GM19395 (cell line): ENCODE measurements at regions not wholly inside any gene's neighbourhood (a gene's known extent, or its start where the extent isn't known, plus 50 kb on each side); places are given as distances from the start of the nearest gene placed in this dataset.
"Not testable (repeated sequence)": the region's sequence is repeated elsewhere in the genome, so short reads cannot be mapped to it uniquely, and the experiment has no call there.

Experiments used
- ATAC-seq: cut with Tn5 transposase; IDR thresholded peaks from one replicate; pipeline ENCODE4 v1.9.1; 2021; ENCODE audit warnings: mild to moderate bottlenecking, moderate library complexity; ENCODE audit not compliant: unreplicated experiment

DNA sequence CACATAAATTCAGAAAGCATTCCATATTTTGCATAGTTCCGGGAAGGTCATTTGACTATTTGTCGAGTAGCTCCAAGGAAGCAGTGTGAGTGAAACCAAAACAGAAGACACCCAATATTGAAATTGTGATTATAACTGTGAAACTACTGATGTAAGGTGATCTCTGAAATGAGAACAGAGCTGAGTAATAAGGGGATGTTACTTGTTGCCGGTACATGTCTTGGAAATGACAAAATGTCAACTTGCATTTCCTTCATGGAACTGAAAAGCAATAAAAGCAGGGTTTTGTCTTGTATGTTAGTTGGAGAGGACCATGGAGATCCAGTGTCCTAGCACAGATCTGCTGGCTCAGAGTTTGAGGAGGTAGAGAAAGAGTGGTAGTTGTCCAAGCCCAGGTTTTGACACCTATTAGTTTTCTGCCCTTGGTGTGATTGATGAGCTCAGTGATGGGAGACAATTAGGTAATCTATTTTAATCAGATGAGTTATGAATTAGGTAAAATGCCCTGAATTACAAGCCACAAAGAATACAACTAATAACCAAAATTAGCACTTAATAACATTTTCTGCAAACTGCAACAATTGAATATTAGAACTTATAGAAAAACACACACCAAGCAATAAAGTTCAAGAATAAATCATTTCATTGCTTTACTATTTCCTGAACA is 58.7 kb upstream of the ZNF519 start:
- peak; percentile 99 for ATAC-seq

DNA sequence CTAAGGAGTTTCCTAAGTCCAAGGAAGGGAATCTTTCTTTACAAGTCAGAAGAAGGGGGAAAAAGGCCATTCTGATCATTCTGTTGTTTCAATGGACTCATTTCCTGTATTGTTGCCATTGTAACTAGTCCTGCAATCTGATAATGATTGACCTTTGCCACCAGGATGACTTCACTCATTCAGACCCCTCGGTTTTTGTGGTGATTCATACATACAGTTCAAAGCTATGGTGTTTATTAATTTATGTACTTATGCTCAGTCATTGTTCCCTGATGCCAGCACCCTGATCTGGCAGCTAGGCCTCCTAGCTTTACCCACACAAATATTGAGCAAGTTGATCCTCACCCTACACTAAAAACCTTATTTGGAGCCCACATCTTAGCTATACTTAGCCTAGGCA is 57.6 kb upstream of the ZNF519 start:
- no peak for ATAC-seq

DNA sequence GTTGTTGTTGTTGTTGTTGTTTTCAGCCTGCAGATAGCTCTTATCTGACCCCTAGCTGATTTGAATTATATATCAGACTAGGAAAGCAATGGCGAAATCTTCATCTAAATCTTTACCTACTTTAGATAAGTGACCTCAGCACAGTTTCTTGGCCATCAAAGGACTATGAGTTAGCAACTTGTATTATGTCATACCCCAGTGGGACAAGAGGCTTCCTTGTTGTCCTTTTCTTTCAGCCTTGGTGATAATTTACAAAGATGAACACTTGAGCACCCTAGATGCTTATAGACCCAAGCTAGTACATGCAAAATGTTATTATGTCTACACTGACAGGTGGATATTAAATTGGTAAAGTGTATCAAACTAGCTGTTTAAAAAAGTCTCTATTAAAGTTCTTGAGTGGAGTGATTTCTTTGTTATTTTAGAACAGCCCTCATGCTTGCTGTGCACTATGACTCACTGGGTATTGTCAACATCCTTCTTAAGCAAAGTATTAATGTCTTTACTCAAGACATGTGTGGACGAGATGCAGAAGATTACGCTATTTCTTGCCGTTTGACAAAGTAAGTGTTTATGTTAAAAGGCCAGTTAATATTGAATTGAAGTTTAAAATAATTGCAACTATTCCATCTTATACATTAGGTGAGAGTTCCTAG is 56.6 kb upstream of the ZNF519 start:
- ATAC-seq, result not testable (repeated sequence)
